Duodenal mucosa (tissue), 2 donors: ENCODE measurements at regions not wholly inside any gene's neighbourhood (a gene's known extent, or its start where the extent isn't known, plus 50 kb on each side); places are given as distances from the start of the nearest gene placed in this dataset.
"Not testable (repeated sequence)": the region's sequence is repeated elsewhere in the genome, so short reads cannot be mapped to it uniquely, and the experiment has no call there.

ENCODE experiments used
- H3K27ac ChIP-seq: one replicate; pipeline ENCODE4 v1.7.0; 2013; ENCODE audit warnings: low read depth, low read length
- H3K27me3 ChIP-seq, 2 donors: one replicate each; pipeline ENCODE4 v1.7.0; 2013; ENCODE audit warnings: low read length in 2 of 2, control low read depth in 1 of 2; ENCODE audit not compliant: insufficient read depth in 2 of 2, control insufficient read depth in 1 of 2
- H3K36me3 ChIP-seq, 2 donors: one replicate each; pipeline ENCODE4 v1.7.0; 2013; ENCODE audit warnings: low read length in 2 of 2, control low read depth in 1 of 2; ENCODE audit not compliant: insufficient read depth in 2 of 2, control insufficient read depth in 1 of 2
- H3K4me1 ChIP-seq, 2 donors: one replicate each; pipeline ENCODE4 v1.7.0; 2013; ENCODE audit warnings: low read length in 2 of 2, control low read depth in 1 of 2; ENCODE audit not compliant: insufficient read depth in 2 of 2, control insufficient read depth in 1 of 2
- H3K4me3 ChIP-seq, 2 donors: one replicate each; pipeline ENCODE4 v1.7.0; 2013; ENCODE audit warnings: low read length in 2 of 2, low read depth in 1 of 2
- H3K9ac ChIP-seq, 2 donors: one replicate each; pipeline ENCODE4 v1.7.0; 2013; ENCODE audit warnings: low read length in 2 of 2, low read depth in 1 of 2
- H3K9me3 ChIP-seq, 2 donors: one replicate each; pipeline ENCODE4 v1.7.0; 2013; ENCODE audit warnings: low read length in 2 of 2, control low read depth in 1 of 2; ENCODE audit not compliant: control insufficient read depth in 1 of 2

DNA sequence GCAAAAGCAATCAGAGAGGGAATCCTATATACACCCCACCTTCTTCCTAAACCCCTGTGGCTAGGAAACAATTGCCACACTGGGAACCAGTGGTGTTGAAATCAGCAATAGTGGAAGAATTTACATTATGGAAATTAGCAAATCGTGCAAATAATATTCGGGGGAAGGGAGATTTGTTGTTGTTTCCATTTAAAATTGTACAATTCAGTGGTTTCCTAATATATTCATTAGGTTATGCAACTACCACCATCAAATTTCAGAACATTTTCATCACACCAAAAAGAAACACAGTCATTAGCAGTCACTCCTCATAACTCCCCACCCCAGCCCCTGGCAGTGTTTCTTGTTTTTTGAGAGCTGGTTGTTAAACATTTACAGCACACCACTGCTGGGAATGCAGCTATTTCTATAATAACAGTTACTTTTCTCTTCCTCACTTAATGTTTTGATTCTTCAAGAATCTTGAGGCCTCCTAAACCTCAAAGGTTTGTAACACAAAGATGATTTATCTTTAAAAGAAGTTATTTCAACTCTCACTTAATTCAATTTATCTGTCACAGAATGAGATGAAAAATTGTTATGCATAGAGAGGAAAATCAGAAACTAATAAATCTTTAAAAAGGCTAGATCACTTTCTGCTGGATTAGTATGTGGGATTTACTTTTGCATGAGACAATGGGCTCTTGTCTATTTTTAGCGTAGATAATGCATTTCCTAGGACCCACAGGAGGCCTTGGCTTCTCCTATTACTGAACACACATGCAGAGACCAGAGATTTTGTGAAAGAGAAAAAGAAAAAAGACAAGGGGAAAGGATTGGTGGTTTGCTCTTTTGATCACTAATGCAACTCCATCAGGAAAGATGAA lies 91.8 kb upstream of the DAPK1 start:
- Histone ChIP-seq H3K9ac (no peak overlapping the region), H3K36me3 (no peaks in the 10 kb centered on the region), H3K27ac (no peak overlapping the region), H3K9me3 (no peaks in the 10 kb centered on the region), H3K27me3 (no peaks in the 10 kb centered on the region), H3K4me1 (no peaks in the 10 kb centered on the region), H3K4me3 (no peak overlapping the region)

DNA sequence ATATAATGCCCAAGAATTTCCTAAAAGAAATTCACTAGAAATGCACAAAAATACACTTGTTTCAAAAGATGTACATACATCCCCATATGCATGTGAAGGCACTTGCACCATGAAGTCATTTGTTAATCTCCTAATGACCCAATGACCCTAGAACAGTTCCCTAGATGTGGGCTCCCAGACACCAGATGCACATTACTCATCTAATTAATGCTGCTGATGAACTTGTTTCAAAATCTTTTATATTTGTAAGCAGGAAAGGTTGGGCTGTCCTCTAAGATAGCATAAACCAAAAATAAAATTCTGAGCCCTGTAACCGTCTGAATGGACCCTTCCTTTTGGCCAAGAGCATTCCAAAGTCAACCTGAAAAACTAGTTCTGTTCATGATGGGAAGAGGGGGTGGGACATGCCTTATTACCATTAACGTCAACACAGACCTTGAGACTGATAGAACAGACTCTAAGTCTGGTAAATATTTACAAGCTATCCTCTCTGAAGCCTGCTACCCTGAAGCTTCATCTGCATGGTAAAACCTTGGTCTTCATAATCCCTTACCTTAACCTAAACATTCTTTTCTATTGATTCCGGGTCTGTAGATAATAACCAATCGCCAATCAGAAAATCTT lies 91.0 kb upstream of the DAPK1 start:
- Histone ChIP-seq H3K36me3 (no peaks in the 10 kb centered on the region), H3K4me3 (no peak overlapping the region), H3K27ac (no peak overlapping the region), H3K9me3 (no peaks in the 10 kb centered on the region), H3K27me3 (no peaks in the 10 kb centered on the region), H3K4me1 (no peaks in the 10 kb centered on the region), H3K9ac (no peak overlapping the region)

DNA sequence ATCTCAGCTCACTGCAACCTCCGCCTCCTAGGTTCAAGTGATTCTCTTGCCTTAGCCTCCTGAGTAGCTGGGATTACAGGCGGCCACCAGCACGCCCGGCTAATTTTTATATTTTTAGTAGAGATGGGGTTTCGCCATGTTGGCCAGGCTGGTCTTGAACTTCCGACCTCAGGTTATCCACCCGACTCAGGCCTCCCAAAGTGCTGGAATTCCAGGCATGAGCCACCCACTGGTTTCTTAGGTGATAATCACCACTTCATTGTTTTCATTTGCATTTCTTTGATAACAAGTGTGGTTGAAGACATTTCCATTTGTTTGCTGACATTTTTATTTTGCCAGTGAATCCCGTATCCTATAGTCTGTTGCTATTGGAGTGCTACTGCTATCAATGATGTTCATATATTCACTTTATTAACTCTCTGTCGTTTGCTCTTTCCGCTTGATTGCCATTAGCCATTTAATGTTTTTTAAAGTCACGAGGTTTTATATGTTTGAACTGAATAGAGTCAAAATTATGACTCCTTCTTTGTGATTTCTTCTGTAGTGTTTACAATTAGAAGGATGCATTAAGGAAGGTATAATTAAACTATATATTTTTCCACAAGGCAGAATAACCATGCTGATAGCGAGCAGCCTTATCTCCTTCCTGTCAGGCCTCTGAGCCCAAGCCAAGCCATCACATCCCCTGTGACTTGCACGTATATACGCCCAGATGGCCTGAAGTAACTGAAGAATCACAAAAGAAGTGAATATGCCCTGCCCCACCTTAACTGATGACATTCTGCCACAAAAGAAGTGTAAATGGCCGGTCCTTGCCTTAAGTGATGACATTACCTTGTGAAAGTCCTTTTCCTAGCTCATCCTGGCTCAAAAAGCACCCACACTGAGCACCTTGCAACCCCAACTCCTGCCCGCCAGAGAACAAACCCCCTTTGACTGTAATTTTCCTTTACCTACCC lies 87.3 kb upstream of the DAPK1 start:
- not testable (repeated sequence) for H3K9me3 ChIP-seq, H3K36me3 ChIP-seq, H3K4me3 ChIP-seq, H3K27me3 ChIP-seq, H3K27ac ChIP-seq, H3K9ac ChIP-seq, H3K4me1 ChIP-seq

DNA sequence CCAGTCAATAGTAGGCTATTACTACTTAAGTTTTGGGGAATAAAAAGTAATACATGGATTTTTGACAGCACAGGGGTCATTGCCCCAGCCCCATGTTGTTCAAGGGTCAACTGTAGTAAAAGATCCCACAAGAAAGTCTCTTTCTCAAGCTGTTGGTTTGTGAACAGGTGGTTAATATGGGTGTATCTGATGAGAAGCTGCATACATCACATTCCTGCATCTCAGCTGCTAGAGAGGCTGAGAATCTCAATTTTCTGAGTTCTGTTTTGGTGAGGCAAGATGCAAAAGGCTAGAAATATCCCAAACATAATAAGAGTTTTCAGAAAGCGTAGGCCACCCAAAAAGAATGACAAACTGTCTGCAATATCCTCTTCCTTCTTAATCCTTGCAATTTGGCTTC lies 76.8 kb upstream of the DAPK1 start:
- Histone ChIP-seq H3K9ac (no peak overlapping the region), H3K27ac (no peak overlapping the region), H3K36me3 (no peaks in the 10 kb centered on the region), H3K4me1 (peaks cover 0 to 5% of the 10 kb centered on the region in 2 donors), H3K9me3 (no peaks in the 10 kb centered on the region), H3K27me3 (no peaks in the 10 kb centered on the region), H3K4me3 (no peak overlapping the region)

DNA sequence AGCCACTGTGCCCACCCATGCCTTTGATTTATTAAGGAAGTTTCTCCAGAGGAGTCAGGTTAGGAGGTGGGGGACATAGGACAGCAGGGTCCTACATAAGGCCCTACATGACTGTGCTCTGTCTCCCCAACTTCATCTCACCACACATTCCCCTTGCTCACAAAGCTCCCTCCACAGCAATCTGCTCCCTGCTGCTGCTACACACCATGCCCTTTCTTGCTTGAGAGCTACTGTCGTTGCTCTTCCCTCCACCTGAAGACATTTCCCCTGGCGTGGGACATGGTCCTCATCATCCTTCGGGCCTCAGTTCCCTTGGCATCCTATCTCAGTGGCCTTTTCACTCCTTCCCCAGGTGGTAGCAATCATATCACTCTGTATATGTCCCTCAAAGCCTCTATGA lies 75.9 kb upstream of the DAPK1 start:
- no peak overlapping the region for H3K4me3 ChIP-seq

DNA sequence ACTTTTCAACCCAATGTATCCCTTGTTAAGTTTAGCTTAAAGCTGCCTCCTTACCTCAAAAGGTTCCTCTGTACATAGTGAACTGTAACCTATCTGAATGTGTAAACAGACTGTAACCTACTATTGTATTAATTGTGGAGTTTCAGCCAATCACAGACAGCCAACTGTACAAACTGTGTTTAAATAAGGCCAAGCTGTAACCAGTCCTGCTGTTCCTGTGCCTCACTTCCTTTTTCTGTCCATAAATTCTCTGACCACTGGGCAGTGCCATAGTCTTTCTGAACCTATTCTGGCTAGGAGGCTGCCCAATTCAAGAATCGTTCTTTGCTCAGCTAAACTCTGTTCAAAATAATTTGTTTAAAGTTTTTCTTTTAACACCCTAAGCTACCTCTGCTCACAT lies 74.7 kb upstream of the DAPK1 start:
- Histone ChIP-seq H3K4me3 (no peak overlapping the region), H3K27ac (no peak overlapping the region), H3K36me3 (no peaks in the 10 kb centered on the region)

More for the DNA sequence above, 75.9 kb upstream of the DAPK1 start:
- Histone ChIP-seq H3K9me3 (no peaks in the 10 kb centered on the region), H3K27ac (no peak overlapping the region), H3K36me3 (no peaks in the 10 kb centered on the region), H3K27me3 (no peaks in the 10 kb centered on the region), H3K9ac (no peak overlapping the region), H3K4me1 (peaks cover 0 to 5% of the 10 kb centered on the region in 2 donors)

DNA sequence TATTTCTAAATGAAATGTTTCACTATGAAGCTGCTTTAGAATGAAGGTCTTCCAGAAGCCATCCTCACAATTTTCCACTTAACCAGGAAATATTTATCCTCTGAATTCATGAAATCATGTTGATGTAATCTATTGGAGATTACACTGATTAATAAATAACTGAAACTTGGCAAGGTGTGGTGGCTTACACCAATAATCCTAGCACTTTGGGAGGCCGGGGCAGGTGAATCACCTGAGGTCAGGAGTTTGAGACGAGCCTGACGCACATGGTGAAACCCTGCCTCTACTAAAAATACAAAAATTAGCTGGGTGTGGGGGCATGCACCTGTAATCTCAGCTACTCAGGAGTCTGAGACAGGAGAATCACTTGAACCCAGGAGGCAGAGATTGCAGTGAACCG lies 73.8 kb upstream of the DAPK1 start:
- not testable (repeated sequence) for H3K36me3 ChIP-seq, H3K9me3 ChIP-seq, H3K27ac ChIP-seq, H3K9ac ChIP-seq, H3K4me3 ChIP-seq, H3K27me3 ChIP-seq
- H3K4me1 ChIP-seq: peaks cover 0 to 10% of the 10 kb centered on the region in 2 donors

More for the DNA sequence above, 74.7 kb upstream of the DAPK1 start:
- H3K27me3 ChIP-seq: no peaks in the 10 kb centered on the region
- H3K4me1 ChIP-seq: peaks cover 0 to 5% of the 10 kb centered on the region in 2 donors
- no peaks in the 10 kb centered on the region for H3K9me3 ChIP-seq
- no peak overlapping the region for H3K9ac ChIP-seq

DNA sequence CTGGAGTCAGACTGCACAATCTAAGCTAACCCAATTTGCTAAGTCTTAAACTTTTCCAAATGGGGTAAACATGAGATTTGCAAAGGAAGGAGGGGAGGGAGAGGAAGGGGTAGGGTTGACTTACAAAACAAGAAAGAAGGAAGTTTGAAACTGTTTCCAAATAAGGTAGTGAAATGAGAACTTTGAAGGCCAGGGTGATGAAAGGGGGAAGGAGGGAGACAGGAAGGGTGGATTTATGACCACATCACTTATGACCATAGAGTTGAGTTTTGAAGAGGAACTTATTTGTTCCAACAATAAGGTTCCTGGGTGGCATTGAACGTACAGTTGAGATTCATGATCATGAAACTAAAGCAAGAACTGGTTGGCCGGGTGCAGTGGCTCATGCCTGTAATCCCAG lies 72.5 kb upstream of the DAPK1 start:
- no peaks in the 10 kb centered on the region for H3K27me3 ChIP-seq
- no peak overlapping the region for H3K27ac ChIP-seq
- no peaks in the 10 kb centered on the region for H3K36me3 ChIP-seq
- no peaks in the 10 kb centered on the region for H3K9me3 ChIP-seq
- H3K9ac ChIP-seq: no peak overlapping the region
- peaks cover 0 to 11% of the 10 kb centered on the region in 2 donors for H3K4me1 ChIP-seq
- H3K4me3 ChIP-seq: no peak overlapping the region

DNA sequence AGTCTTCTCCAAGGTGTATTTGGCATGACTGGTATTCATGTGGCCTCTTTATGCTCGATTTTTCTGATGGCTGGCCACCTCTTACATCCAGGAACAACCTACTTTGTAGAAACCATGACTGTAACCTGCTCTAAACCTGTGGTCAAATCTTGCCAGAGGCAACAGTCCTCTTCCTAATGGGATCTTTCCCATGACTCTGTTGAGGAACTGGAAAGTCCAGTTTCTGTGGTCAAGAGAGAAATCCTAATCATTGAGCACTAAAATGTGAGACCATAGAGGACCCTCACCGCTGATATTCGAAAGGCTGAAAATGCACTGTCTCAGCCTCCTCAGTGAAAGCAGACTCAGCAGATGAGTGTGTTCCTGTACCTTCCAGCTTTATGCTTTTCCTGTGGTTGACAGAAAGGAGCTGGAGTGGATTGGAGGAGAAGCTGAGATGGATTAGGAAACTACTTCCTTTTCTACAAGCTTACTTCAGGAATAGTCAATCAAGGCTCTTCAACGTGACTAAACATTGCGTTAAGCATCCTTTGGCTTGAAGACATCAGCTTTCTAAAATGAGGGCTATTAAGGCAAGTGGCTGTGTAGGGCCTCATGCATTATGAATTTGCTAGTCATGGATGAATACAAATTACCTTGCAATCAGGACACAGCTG lies 69.7 kb upstream of the DAPK1 start:
- H3K4me3 ChIP-seq: no peak overlapping the region
- no peaks in the 10 kb centered on the region for H3K36me3 ChIP-seq
- no peaks in the 10 kb centered on the region for H3K27me3 ChIP-seq
- no peaks in the 10 kb centered on the region for H3K9me3 ChIP-seq
- H3K27ac ChIP-seq: no peak overlapping the region
- no peak overlapping the region for H3K9ac ChIP-seq
- peaks cover 0 to 11% of the 10 kb centered on the region in 2 donors for H3K4me1 ChIP-seq
